ENCODE measurements at regions not wholly inside any gene's neighbourhood (a gene's known extent, or its start where the extent isn't known, plus 50 kb on each side); places are given as distances from the start of the nearest gene placed in this dataset.

DNA sequence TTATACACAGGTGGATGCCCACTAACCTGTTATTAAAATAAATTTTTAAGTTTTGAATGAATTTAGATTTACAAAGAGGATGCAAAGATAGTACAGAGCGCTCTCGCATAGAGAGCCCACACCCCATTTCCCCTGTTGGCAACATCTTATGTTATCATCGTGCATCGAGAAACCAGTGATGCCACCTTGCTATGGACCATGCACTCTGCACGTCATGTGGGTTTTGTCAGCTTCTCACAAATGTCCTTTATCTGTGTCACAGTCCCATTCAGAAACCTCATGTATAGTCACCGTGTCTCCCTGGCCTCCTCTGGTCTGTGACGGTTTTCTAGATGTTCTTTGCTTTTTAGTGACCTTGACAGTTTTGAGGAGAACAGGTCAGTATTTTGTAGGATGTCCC is 60.0 kb downstream of the ING1 start:
- no peak for DNase-seq (ENCODE audit: low read depth)

- DNase-seq (ENCODE audit: low read depth): no peak
Observed at GRCh38 chr13:110774051-110774450, 60.6 kb downstream of the ING1 start.

- DNase-seq (ENCODE audit: low read depth): no peak
Observed at GRCh38 chr13:110774490-110774889, 61.0 kb downstream of the ING1 start.

- DNase-seq (ENCODE audit: low read depth): no peak
Observed at GRCh38 chr13:110775576-110775975, 62.1 kb downstream of the ING1 start.

- no peak for DNase-seq (ENCODE audit: low read depth)
Observed at GRCh38 chr13:110777251-110777820, 63.8 kb downstream of the ING1 start.

DNA sequence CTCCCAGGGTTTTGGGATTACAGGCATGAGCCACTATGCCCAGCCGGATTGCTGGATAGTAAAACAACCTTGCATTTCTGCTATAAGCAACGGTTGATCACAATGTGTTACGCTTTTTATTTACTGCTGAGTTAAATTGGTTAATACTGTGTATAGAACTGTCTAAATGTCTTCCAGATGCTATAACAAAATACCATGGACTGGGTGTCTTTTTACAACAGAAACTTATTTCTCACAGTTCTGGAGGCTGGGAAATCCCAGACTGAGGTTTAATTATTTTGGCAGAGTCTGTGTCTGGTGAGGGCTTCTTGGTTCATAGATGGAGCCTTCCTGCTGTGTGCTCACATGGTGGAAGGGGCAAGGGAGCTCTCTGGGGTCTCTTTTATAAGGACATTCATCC is 65.5 kb downstream of the ING1 start:
- no peak for DNase-seq (ENCODE audit: low read depth)

DNA sequence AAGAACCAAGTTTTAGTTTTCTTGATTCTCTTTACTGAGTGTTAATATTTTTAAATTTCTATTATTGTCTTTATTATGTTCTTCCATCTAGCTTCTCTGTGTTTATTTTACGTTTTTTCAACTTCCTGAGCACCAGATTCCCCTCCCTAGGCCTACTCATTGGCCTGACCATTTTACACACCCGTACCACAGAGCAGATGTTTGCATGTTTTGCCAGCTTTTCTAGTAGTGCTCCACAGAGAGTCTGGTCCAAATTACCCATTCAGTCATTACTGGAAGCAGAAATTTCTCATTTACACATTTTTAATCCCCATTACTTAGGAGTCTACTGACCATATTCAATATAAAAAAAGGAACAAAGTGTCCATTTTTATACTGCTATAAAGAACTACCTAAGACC is 66.9 kb downstream of the ING1 start:
- no peak for DNase-seq (ENCODE audit: low read depth)

- DNase-seq (ENCODE audit: low read depth): no peak
Observed at GRCh38 chr13:110782185-110782584, 68.7 kb downstream of the ING1 start.

DNA sequence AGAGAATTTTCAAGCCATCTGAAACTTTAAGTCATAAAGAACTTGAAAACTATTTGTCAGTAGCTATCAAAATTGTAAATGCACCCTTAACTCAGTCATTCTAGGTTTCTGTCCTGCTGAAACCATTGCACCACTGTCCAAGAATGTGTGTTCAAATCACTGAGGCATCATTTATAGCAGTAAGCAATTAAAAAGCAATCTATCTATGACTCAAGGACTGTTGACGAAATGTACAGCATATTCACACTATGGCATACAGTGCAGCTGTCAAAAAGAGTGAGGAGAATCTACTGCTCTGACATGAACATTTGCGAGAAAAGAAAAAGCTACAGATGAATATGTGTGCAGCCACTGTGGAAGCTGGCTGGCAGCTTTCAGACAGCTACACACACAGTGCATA is 71.2 kb downstream of the ING1 start:
- DNase-seq (ENCODE audit: low read depth): no peak

- no peak for DNase-seq (ENCODE audit: low read depth)
Observed at GRCh38 chr13:110788778-110789177, 75.3 kb downstream of the ING1 start.

GRCh38 chr13:110789871-110790270 is 76.4 kb downstream of the ING1 start:
- no peak for DNase-seq (ENCODE audit: low read depth)

- DNase-seq (ENCODE audit: low read depth): no peak
Observed at GRCh38 chr13:110790371-110790770, 76.9 kb downstream of the ING1 start.

DNA sequence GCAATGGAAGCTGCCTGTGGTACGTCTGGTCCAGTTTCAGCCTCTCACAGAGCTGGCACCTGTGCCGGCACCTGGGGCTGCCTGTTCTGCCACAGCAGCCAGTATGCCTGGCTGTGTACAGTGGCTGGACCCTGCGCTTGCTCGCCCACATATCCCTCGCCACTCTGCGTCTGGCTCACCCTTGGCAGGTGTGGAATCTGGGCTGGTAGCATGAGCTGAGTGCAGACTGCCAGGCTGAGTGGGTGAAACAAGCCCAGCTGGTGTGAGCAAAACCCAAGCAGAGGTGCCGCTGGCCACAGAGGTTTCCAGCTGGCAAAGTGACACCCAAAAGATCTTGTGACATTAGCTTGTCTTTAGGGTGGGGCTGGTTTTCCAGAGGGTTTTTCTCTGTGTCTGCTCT is 80.7 kb downstream of the ING1 start:
- DNase-seq (ENCODE audit: low read depth): no peak

DNA sequence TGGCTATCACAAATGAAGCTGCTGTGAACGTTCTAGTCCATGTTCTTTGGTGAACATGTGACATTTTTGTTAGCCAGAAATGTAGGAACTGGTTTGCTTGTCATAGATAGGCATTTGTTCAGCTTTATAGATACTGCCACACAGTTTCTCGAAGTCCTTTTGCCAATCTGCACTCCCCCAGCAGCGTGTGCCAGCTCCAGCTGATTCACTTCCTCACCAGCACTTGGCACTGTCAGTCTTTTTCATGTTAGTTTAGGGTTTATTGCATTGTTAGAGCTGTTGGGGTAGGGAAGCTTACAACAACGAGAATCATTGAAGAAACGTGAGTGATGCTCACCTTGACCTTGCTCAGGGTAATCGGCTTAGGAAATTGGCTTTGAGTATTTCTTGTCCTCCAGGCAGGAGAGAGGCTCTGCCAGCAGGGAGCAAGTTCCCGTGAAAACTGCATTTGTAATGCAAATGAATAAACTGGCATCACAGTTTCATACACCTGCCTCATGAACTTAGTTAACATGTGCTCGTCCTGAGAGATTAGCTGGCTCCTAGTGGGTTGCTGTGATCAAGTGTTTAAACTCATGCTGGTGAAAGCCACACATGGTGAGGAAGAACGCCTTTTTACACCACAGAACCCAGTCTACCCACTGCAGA is 83.9 kb downstream of the ING1 start:
- no peak for DNase-seq (ENCODE audit: low read depth)

DNA sequence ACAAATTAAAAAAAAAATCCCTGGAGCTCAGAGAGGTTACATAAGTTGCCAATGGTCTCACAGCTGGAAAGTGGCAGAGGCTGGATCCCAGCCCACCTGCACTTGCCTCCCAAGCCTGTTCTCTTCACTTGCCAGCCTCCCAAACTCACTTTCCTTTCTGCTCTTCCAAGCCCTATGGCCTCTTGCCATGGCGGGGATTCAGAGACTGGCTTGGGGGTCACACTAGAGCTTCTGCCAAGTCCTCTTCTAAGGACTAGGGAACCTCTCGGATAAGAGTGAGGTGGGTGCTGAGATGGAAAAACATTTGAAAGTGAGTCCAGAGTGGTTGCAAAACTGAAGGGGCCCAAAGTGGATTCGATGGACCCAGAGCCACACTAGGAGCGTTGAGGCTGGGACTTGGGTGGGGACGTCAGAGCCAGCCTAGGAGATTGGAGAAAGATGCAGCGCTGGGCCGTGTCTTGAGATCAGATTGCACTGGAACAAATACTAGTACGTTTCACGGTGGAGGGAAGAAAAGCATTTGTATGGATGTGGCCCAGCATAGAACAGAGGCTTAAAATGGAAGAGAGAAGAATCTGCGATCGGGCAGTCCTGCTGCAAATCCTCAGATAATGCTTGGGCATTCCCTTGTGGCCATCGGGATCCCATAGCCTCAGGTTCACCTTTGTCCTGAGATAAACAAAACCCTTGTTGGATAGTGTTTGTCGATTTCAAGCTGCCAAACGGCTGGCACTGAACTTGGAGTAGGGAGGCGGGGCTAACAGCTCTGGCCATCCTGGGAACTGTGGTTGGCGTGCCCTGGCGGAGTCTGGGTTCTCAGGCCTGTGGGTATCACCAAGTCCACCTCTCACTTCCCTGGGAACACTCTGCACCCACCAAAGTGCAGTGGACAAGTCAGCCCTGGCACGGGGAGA is 84.8 kb downstream of the ING1 start:
- DNase-seq (ENCODE audit: low read depth): no peak

- DNase-seq (ENCODE audit: low read depth): no peak
Observed at GRCh38 chr13:110799246-110800236, 86.0 kb downstream of the ING1 start.

DNA sequence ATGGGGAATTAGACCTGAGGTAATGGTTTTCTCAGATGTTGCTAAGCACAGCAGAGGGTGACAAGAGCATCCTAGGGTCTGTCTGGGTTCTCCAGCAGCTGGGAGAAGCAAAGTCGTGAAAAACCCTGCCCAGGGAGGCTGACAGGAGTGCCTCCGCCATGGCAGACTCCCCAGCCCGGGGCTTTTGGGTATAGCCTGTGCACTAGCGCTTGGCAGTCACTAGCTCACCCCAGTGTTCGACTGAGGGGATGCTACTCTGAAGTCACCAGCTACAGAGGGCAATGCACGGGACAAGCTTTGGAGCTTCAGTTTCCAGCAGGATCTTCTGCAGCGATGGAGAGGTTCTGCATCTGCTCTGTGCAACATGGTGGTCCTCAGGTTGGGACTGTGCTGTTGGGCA is 87.5 kb downstream of the ING1 start:
- DNase-seq (ENCODE audit: low read depth): no peak

DNA sequence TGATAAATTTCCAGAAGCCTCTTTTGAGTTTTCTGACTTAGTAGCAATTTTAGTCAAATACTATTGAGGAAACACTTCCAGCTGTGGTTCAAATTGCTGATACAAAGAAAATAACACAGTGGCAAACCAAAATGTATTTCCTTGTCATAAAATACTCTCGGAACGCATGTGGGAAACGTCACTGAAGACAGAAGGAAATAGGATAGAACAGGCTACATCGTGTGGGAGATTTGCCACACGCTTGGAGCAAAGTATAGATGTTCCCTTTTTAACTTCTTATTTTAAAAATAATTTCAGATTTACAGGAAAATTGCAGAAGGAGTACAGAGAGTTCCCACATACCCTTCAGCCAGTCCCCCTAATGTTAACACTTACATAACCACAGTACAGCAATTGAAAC is 88.8 kb downstream of the ING1 start:
- DNase-seq (ENCODE audit: low read depth): no peak

- DNase-seq (ENCODE audit: low read depth): no peak
Observed at GRCh38 chr13:110806636-110807035, 93.1 kb downstream of the ING1 start.

DNA sequence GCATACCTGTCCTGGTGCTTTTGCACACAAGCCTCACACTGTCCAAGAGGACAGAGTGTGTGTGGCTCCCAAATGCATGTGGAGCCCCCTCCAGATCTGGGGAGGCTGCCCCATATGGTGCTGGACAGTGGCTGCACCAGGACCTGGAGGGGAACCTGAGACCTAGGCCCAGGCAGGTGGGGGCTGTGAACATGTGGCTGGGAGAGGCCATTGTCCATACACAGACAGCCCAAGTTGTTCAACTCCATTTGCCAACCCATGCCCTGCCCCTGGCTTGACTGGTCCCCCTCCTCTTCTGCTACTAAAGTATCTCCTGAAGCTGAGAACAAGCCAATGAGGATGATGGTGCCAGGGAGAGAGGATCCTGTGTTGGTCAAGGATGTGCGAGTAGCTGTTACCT is 94.0 kb downstream of the ING1 start:
- DNase-seq (ENCODE audit: low read depth): no peak

- DNase-seq (ENCODE audit: low read depth): no peak
Observed at GRCh38 chr13:110808138-110808537, 94.6 kb downstream of the ING1 start.

GRCh38 chr13:110809871-110810486 is 96.5 kb downstream of the ING1 start:
- no peak for DNase-seq (ENCODE audit: low read depth)

All from activated T-cell treated with anti-CD3 and anti-CD28 coated beads for 24 hours (primary cell).